ENCODE measurements at regions not wholly inside any gene's neighbourhood (a gene's known extent, or its start where the extent isn't known, plus 50 kb on each side); places are given as distances from the start of the nearest gene placed in this dataset.

- H3K27me3 Mint-ChIP-seq (ENCODE audit: unreplicated experiment), result no peaks in the 10 kb centered on the region
- no peak overlapping the region for H3K4me3 Mint-ChIP-seq (ENCODE audit: unreplicated experiment)
- TF ChIP-seq CTCF (IDR thresholded peaks at IDR 0.05; ENCODE audit: partially characterized antibody, unreplicated experiment), result no peak
- H3K4me1 Mint-ChIP-seq (ENCODE audit: low read depth, unreplicated experiment), result no peaks in the 10 kb centered on the region
- no peak for DNase-seq
- H3K36me3 Mint-ChIP-seq (ENCODE audit: unreplicated experiment), result no peaks in the 10 kb centered on the region
- H3K27ac Mint-ChIP-seq (ENCODE audit: unreplicated experiment), result no peak overlapping the region
- H3K9me3 Mint-ChIP-seq (ENCODE audit: unreplicated experiment), result no peaks in the 10 kb centered on the region
Measured at GRCh38 chr9:7324152-7324598, 475.4 kb downstream of the DMAC1 start.

GRCh38 chr9:7320841-7321240 is 478.7 kb downstream of the DMAC1 start:
- no peak overlapping the region for H3K27ac Mint-ChIP-seq (ENCODE audit: unreplicated experiment)
- H3K36me3 Mint-ChIP-seq (ENCODE audit: unreplicated experiment), result no peaks in the 10 kb centered on the region
- H3K4me1 Mint-ChIP-seq (ENCODE audit: low read depth, unreplicated experiment), result no peaks in the 10 kb centered on the region
- no peaks in the 10 kb centered on the region for H3K9me3 Mint-ChIP-seq (ENCODE audit: unreplicated experiment)
- no peak overlapping the region for H3K4me3 Mint-ChIP-seq (ENCODE audit: unreplicated experiment)
- TF ChIP-seq CTCF (IDR thresholded peaks at IDR 0.05; ENCODE audit: partially characterized antibody, unreplicated experiment), result no peak
- H3K27me3 Mint-ChIP-seq (ENCODE audit: unreplicated experiment), result no peaks in the 10 kb centered on the region
- DNase-seq, result no peak

GRCh38 chr9:7320139-7320538 is 479.4 kb downstream of the DMAC1 start:
- no peak for DNase-seq
- no peaks in the 10 kb centered on the region for H3K27me3 Mint-ChIP-seq (ENCODE audit: unreplicated experiment)
- H3K36me3 Mint-ChIP-seq (ENCODE audit: unreplicated experiment), result peaks cover 6% of the 10 kb centered on the region
- H3K4me3 Mint-ChIP-seq (ENCODE audit: unreplicated experiment), result no peak overlapping the region
- TF ChIP-seq CTCF (IDR thresholded peaks at IDR 0.05; ENCODE audit: partially characterized antibody, unreplicated experiment), result no peak
- no peaks in the 10 kb centered on the region for H3K9me3 Mint-ChIP-seq (ENCODE audit: unreplicated experiment)
- no peaks in the 10 kb centered on the region for H3K4me1 Mint-ChIP-seq (ENCODE audit: low read depth, unreplicated experiment)
- peak overlapping the region; percentile 78 for H3K27ac Mint-ChIP-seq (ENCODE audit: unreplicated experiment)

GRCh38 chr9:7318920-7319319 is 480.7 kb downstream of the DMAC1 start:
- H3K36me3 Mint-ChIP-seq (ENCODE audit: unreplicated experiment), result peaks cover 7% of the 10 kb centered on the region
- no peaks in the 10 kb centered on the region for H3K4me1 Mint-ChIP-seq (ENCODE audit: low read depth, unreplicated experiment)
- no peak for DNase-seq
- H3K4me3 Mint-ChIP-seq (ENCODE audit: unreplicated experiment), result no peak overlapping the region
- H3K27ac Mint-ChIP-seq (ENCODE audit: unreplicated experiment), result no peak overlapping the region
- H3K27me3 Mint-ChIP-seq (ENCODE audit: unreplicated experiment), result peaks cover under 1% of the 10 kb centered on the region
- no peak for TF ChIP-seq CTCF (IDR thresholded peaks at IDR 0.05; ENCODE audit: partially characterized antibody, unreplicated experiment)
- H3K9me3 Mint-ChIP-seq (ENCODE audit: unreplicated experiment), result peaks cover under 1% of the 10 kb centered on the region

GRCh38 chr9:7316967-7317366 is 482.6 kb downstream of the DMAC1 start:
- no peak overlapping the region for H3K27ac Mint-ChIP-seq (ENCODE audit: unreplicated experiment)
- H3K27me3 Mint-ChIP-seq (ENCODE audit: unreplicated experiment), result peaks cover 6% of the 10 kb centered on the region
- no peaks in the 10 kb centered on the region for H3K4me1 Mint-ChIP-seq (ENCODE audit: low read depth, unreplicated experiment)
- H3K4me3 Mint-ChIP-seq (ENCODE audit: unreplicated experiment), result no peak overlapping the region
- H3K9me3 Mint-ChIP-seq (ENCODE audit: unreplicated experiment), result peaks cover 8% of the 10 kb centered on the region
- peaks cover 13% of the 10 kb centered on the region for H3K36me3 Mint-ChIP-seq (ENCODE audit: unreplicated experiment)
- DNase-seq, result no peak
- TF ChIP-seq CTCF (IDR thresholded peaks at IDR 0.05; ENCODE audit: partially characterized antibody, unreplicated experiment), result no peak

All from glutamatergic neuron (in vitro differentiated cells).